ENCODE measurements at regions not wholly inside any gene's neighbourhood (a gene's known extent, or its start where the extent isn't known, plus 50 kb on each side); places are given as distances from the start of the nearest gene placed in this dataset.

GRCh38 chr6:27177485-27178406, 69.8 kb upstream of the PRSS16 start (continued):
- peak; percentile 63; the same call in 1 of the 2 replicates for TF ChIP-seq ZNF709 (CRISPR knock-in tag; IDR thresholded peaks at IDR 0.05)
- TF ChIP-seq DMAP1 (CRISPR knock-in tag; IDR thresholded peaks at IDR 0.05): 0 out of 2 replicates have a peak, but pooled peaks have one; percentile 15
- TF ChIP-seq HNRNPL (IDR thresholded peaks at IDR 0.05; ENCODE audit: low read depth, low read length): 0 out of 2 replicates have a peak, but pooled peaks have one; percentile 59
- no peak for TF ChIP-seq ZNF850 (CRISPR knock-in tag; conservative IDR thresholded peaks at IDR 0.05)
- TF ChIP-seq MXD3 (CRISPR knock-in tag; IDR thresholded peaks at IDR 0.05): peak; percentile 42; the same call in 1 of the 2 replicates
- no peak for TF ChIP-seq FOXO1 (CRISPR knock-in tag; IDR thresholded peaks at IDR 0.05)
- TF ChIP-seq ETS1 (CRISPR knock-in tag; IDR thresholded peaks at IDR 0.05): no peak
- TF ChIP-seq HHEX (CRISPR knock-in tag; IDR thresholded peaks at IDR 0.05): no peak
- TF ChIP-seq ZNF468 (CRISPR knock-in tag; IDR thresholded peaks at IDR 0.05): no peak
- no peak for TF ChIP-seq ZNF841 (CRISPR knock-in tag; IDR thresholded peaks at IDR 0.05; ENCODE audit: borderline replicate concordance)
- 0 out of 2 replicates have a peak, but pooled peaks have one; percentile 17 for TF ChIP-seq ZNF770 (CRISPR knock-in tag; IDR thresholded peaks at IDR 0.05)
- no peak for TF ChIP-seq ZNF605 (CRISPR knock-in tag; IDR thresholded peaks at IDR 0.05)
- no peak for TF ChIP-seq ZNF879 (CRISPR knock-in tag; IDR thresholded peaks at IDR 0.05)
- TF ChIP-seq NBN (conservative IDR thresholded peaks at IDR 0.05): no peak
- TF ChIP-seq ZNF446 (CRISPR knock-in tag; IDR thresholded peaks at IDR 0.05): no peak
- TF ChIP-seq ZNF564 (CRISPR knock-in tag; IDR thresholded peaks at IDR 0.05): no peak
- TF ChIP-seq FOXK2 (IDR thresholded peaks at IDR 0.05): no peak
- no peak for TF ChIP-seq MBNL3 (CRISPR knock-in tag; conservative IDR thresholded peaks at IDR 0.05)
- TF ChIP-seq CEBPB (IDR thresholded peaks at IDR 0.05; ENCODE audit: borderline replicate concordance, low read depth, low read length): no peak
- no peak for TF ChIP-seq BHLHE40 (IDR thresholded peaks at IDR 0.05; ENCODE audit: low read length)
- TF ChIP-seq RNF219 (CRISPR knock-in tag; IDR thresholded peaks at IDR 0.05): no peak
- peak; percentile 58 for TF ChIP-seq CTCF (CRISPR knock-in tag; IDR thresholded peaks at IDR 0.05)
- TF ChIP-seq SNAPC2 (CRISPR knock-in tag; IDR thresholded peaks at IDR 0.05): no peak
- TF ChIP-seq ARNTL (CRISPR knock-in tag; IDR thresholded peaks at IDR 0.05): no peak
- no peak for TF ChIP-seq ADNP (CRISPR knock-in tag; IDR thresholded peaks at IDR 0.05)

Measured in HepG2 (cell line).